Spleen (tissue), 11 donors: ENCODE measurements at regions not wholly inside any gene's neighbourhood (a gene's known extent, or its start where the extent isn't known, plus 50 kb on each side); places are given as distances from the start of the nearest gene placed in this dataset.
"Not testable (repeated sequence)": the region's sequence is repeated elsewhere in the genome, so short reads cannot be mapped to it uniquely, and the experiment has no call there.

ENCODE experiments used
- DNase-seq: peaks from one replicate; pipeline ENCODE4 v3.0.0-alpha.2; 2020
- H3K27ac ChIP-seq, 8 donors: fragments of 200-600 bp; sonication (generic) in 7 of 8; 1 replicate in 4 of 8; 2 replicates in 4 of 8; pipeline versions ENCODE4 v1.5.0 to v1.8.0; 2016 to 2021; ENCODE audit warnings: inconsistent platforms in 4 of 8, mild to moderate bottlenecking in 4 of 8, moderate library complexity in 1 of 8
- H3K27me3 ChIP-seq, 7 donors: fragments of 200-600 bp; sonication (generic) in 6 of 7; replicated peaks in 1 of 7; 1 replicate in 4 of 7; 2 replicates in 3 of 7; pipeline versions ENCODE4 v1.5.0 to v1.8.0; 2016 to 2021; ENCODE audit warnings: inconsistent platforms in 3 of 7, mild to moderate bottlenecking in 1 of 7
- H3K36me3 ChIP-seq, 6 donors: fragments of 200-600 bp; sonication (generic) in 5 of 6; 1 replicate in 4 of 6; 2 replicates in 2 of 6; pipeline versions ENCODE4 v1.5.0 to v1.8.0; 2016 to 2021; ENCODE audit warnings: inconsistent platforms in 2 of 6
- H3K4me1 ChIP-seq, 6 donors: fragments of 200-600 bp; sonication (generic) in 5 of 6; 1 replicate in 3 of 6; 2 replicates in 3 of 6; pipeline versions ENCODE4 v1.5.0 to v1.8.0; 2016 to 2021; ENCODE audit warnings: inconsistent platforms in 3 of 6
- H3K4me3 ChIP-seq, 8 donors: fragments of 200-600 bp; sonication (generic) in 7 of 8; 1 replicate in 4 of 8; 2 replicates in 4 of 8; pipeline versions ENCODE4 v1.5.0 to v1.8.0; 2016 to 2021; ENCODE audit warnings: inconsistent platforms in 4 of 8, mild to moderate bottlenecking in 4 of 8, moderate library complexity in 2 of 8
- H3K9me3 ChIP-seq, 8 donors: fragments of 200-600 bp; sonication (generic) in 7 of 8; 1 replicate in 4 of 8; 2 replicates in 4 of 8; pipeline versions ENCODE4 v1.5.0 to v1.8.0; 2016 to 2021; ENCODE audit warnings: inconsistent platforms in 4 of 8
- POLR2A ChIP-seq, 3 donors: fragments of 450-650 bp; IDR thresholded peaks; one replicate each; pipeline ENCODE4 v1.5.1; 2017; ENCODE audit warnings: antibody characterized with exemption in 3 of 3, mild to moderate bottlenecking in 1 of 3
- POLR2AphosphoS5 ChIP-seq, 3 donors: sonication (generic); formaldehyde crosslinking; IDR thresholded peaks; one replicate each; pipeline ENCODE4 v1.5.1; 2017; ENCODE audit warnings: antibody characterized with exemption in 3 of 3
- WGBS, 5 donors: extraction: QIAGEN DNeasy Blood & Tissue Kit in 3 of 5; methylation state at CpG; one replicate each; pipeline versions ENCODE4 v1.1.5 to v1.1.7; 2013 to 2018; 5-methylcytosine and 5-hydroxymethylcytosine counted together
- intact Hi-C: fragments of 100-400 bp; cut with DNase I; formaldehyde crosslinking; loops from one replicate; pipeline ENCODE4 v1.15.0; 2023; ENCODE audit warnings: low total_unique reads
- TF ChIP-seq, protein P1 (sequence below), 11 experiments: fragments of 200-600 bp in 7 of 11; fragments of 450-650 bp in 4 of 11; sonication (generic) in 4 of 11; IDR thresholded peaks in 8 of 11; conservative IDR thresholded peaks in 3 of 11; 1 replicate in 7 of 11; 2 replicates in 4 of 11; pipeline versions ENCODE4 v1.4.0 to v1.8.0; 2016 to 2021; ENCODE audit warnings: antibody characterized with exemption in 11 of 11, inconsistent platforms in 4 of 11, mild to moderate bottlenecking in 1 of 11
- donor health status: healthy with polysubstance abuse.
- donor health status: DM: no; HTN: no; CAD: no; lungs with moderate emphysema.
- donor health status: DM: no; HTN: no; CAD: no.
- donor health status: Bipolar disorder and iron deficiency.
- donor health status: healthy.
- donor health status: DM: no; HTN: no; CAD: no.
- donor health status: DM: yes; HTN: yes; CAD: no.

DNA sequence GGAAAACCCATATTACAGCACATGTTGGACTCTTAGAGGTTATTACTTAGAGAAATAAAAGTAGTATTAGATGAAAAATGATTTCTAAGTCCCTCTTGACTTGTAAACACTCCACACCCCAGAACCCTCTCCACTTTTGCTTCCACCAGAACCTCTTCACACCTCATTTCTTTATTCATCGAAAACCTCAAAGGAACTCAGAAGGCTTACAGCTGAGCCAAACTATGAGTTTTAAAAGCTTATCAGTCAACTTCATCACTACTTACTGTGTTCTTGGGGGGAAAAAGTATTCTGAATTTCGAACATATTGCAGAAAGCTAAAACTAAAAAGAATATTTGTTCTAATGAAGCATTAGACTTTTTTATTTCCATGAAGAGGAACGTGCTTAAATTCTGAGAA is 547.8 kb upstream of the STEAP1 start:
- Histone ChIP-seq H3K9me3 (peaks cover 0 to 14% (median 7%) of the 10 kb centered on the region in 8 donors), H3K36me3 (no peaks in the 10 kb centered on the region), H3K27ac (no peak overlapping the region), H3K4me3 (no peak overlapping the region), H3K4me1 (no peaks in the 10 kb centered on the region), H3K27me3 (no peaks in the 10 kb centered on the region)
- TF ChIP-seq POLR2AphosphoS5 (IDR thresholded peaks at IDR 0.05) (no peak), POLR2A (IDR thresholded peaks at IDR 0.05) (no peak)
- TF ChIP-seq, protein P1, sequence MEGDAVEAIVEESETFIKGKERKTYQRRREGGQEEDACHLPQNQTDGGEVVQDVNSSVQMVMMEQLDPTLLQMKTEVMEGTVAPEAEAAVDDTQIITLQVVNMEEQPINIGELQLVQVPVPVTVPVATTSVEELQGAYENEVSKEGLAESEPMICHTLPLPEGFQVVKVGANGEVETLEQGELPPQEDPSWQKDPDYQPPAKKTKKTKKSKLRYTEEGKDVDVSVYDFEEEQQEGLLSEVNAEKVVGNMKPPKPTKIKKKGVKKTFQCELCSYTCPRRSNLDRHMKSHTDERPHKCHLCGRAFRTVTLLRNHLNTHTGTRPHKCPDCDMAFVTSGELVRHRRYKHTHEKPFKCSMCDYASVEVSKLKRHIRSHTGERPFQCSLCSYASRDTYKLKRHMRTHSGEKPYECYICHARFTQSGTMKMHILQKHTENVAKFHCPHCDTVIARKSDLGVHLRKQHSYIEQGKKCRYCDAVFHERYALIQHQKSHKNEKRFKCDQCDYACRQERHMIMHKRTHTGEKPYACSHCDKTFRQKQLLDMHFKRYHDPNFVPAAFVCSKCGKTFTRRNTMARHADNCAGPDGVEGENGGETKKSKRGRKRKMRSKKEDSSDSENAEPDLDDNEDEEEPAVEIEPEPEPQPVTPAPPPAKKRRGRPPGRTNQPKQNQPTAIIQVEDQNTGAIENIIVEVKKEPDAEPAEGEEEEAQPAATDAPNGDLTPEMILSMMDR (IDR thresholded peaks at IDR 0.05 in 8 of 11, conservative IDR thresholded peaks at IDR 0.05 in 3 of 11), result no peak
- intact Hi-C loops, result no loop called here
- no peak for DNase-seq
- 28 to 38% (median 34%) methylated on average over 3 of the region's 3 CpGs for WGBS, 5 donors

DNA sequence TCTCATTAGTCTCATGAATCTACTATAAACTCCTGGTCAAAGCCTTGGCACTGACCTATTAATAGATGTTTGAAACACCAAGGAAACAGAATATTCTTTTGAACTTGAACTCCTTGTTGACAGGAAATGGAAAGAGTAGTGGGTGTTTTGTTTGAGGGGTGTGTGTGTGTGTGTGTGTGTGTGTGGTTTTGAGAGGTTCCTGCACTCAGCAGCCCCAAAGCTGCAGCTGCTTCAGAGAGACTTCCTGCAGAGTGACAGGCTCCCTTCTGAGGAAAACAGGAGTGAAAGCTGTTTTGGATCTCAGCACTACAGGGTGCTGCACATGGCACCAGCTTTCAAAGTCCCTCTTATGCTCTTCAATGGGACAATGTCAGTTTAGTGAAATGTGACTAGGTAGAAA is 546.5 kb upstream of the STEAP1 start:
- no peak overlapping the region for H3K4me3 ChIP-seq
- H3K27me3 ChIP-seq, result no peaks in the 10 kb centered on the region
- no peak overlapping the region for H3K27ac ChIP-seq
- intact Hi-C loops, result no loop called here
- no peaks in the 10 kb centered on the region for H3K36me3 ChIP-seq
- TF ChIP-seq, protein P1 (IDR thresholded peaks at IDR 0.05 in 8 of 11, conservative IDR thresholded peaks at IDR 0.05 in 3 of 11), result no peak
- TF ChIP-seq POLR2AphosphoS5 (IDR thresholded peaks at IDR 0.05) (no peak), POLR2A (IDR thresholded peaks at IDR 0.05) (no peak)
- H3K4me1 ChIP-seq, result no peaks in the 10 kb centered on the region
- peaks cover 0 to 7% (median 0%) of the 10 kb centered on the region in 8 donors for H3K9me3 ChIP-seq
- no peak for DNase-seq

DNA sequence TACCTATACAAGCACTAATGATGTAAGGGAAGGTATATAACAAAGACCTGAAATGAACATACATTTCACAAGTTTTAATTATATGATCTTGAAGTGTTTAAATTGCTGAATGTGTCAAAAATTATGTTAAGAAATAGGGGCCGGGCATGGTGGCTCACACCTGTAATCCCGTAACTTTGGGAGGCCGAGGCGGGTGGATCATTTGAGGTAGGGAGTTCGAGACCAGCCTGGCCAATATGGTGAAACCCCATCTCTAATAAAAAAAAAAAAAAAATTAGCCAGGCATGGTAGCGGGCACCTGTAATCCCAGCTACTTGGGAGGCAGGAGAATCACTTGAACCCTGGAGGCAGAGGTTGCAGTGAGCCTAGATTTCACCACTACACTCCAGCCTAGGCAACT is 537.4 kb upstream of the STEAP1 start:
- H3K4me3 ChIP-seq, H3K27me3 ChIP-seq, H3K27ac ChIP-seq, intact Hi-C loops, DNase-seq, H3K4me1 ChIP-seq, H3K9me3 ChIP-seq, H3K36me3 ChIP-seq: not testable (repeated sequence)
- WGBS, 5 donors, result 83 to 93% (median 87%) methylated on average over 6 of the region's 6 CpGs

DNA sequence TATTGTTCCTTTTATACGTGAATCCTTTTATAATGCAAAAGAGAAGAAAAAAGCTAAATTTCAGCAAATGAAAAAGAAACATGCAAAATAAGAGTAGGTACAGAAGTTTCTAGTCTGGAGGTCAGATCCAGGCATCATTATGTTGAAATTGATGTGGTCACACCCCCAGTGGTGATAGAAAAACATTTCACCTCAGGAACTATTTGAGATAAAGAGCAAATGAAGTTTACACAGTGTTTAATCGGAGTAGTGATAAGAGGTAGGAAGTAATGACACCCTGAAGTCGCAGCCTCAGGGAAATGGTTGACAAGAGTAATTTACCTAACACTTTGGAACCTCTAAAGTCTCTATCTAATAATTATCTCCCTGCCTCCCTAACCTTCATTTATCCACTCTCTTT is 536.0 kb upstream of the STEAP1 start:
- WGBS, 5 donors, result 35 to 54% (median 44%) methylated on average over 3 of the region's 3 CpGs
- Histone ChIP-seq H3K27me3 (no peaks in the 10 kb centered on the region), H3K36me3 (no peaks in the 10 kb centered on the region), H3K4me3 (no peak overlapping the region), H3K4me1 (no peaks in the 10 kb centered on the region), H3K27ac (no peak overlapping the region), H3K9me3 (no peaks in the 10 kb centered on the region)
- intact Hi-C loops, result no loop called here
- DNase-seq, result no peak
- TF ChIP-seq, protein P1 (IDR thresholded peaks at IDR 0.05 in 8 of 11, conservative IDR thresholded peaks at IDR 0.05 in 3 of 11), result no peak
- no peak for TF ChIP-seq POLR2A (IDR thresholded peaks at IDR 0.05)
- TF ChIP-seq POLR2AphosphoS5 (IDR thresholded peaks at IDR 0.05), result no peak
